HepG2 (cell line): ENCODE measurements at regions not wholly inside any gene's neighbourhood (a gene's known extent, or its start where the extent isn't known, plus 50 kb on each side); places are given as distances from the start of the nearest gene placed in this dataset.

Experiments used
- ATAC-seq: fragments of 200-7000 bp; cut with Tn5 transposase; 3 replicates; pipeline ENCODE4 v1.9.1; 2020; ENCODE audit warnings: mild to moderate bottlenecking, moderate library complexity
- BruUV-seq: library from RNA; stranded (reverse); fragments of 400-500 nt; replicated peaks from 2 replicates; lab custom pipeline; 2021; lab: Mats Ljungman, UMichigan
- CTCF ChIA-PET: fragments of 300-600 bp; formaldehyde crosslinking; extraction: SDS; loops from one replicate; lab custom pipeline; 2021; ENCODE audit warnings: low total read pairs, inconsistent platforms, low intra/inter-chr PET ratio; lab: Yijun Ruan, JAX
- POLR2A ChIA-PET: fragments of 350-600 bp; sonication (Branson Sonifier 250); formaldehyde crosslinking; loops from one replicate; lab custom pipeline; 2020; ENCODE audit warnings: antibody characterized with exemption, inconsistent platforms; lab: Yijun Ruan, JAX
- DNase-seq: peaks from one replicate; pipeline ENCODE4 v3.0.0-alpha.2; 2015; ENCODE audit warnings: low spot score
- FAIRE-seq: peaks from 3 replicates; lab custom pipeline; 2011; peaks lifted over from hg19 to GRCh38; lab: Jason Lieb, UNC
- H2AFZ ChIP-seq: one replicate; pipeline ENCODE4 v1.6.1; 2011; ENCODE audit warnings: low read length, inconsistent platforms
- H3K27ac ChIP-seq: fragments of 300-600 bp; 3 replicates; pipeline ENCODE4 v1.8.0; 2011; ENCODE audit warnings: mixed run types, mild to moderate bottlenecking, mixed read lengths, low read length, inconsistent platforms; ENCODE audit not compliant: insufficient read depth; ENCODE audit errors: extremely low read length
- H3K27me3 ChIP-seq, 2 experiments: fragments of 200-600 bp in 1 of 2; 2 replicates in 1 of 2; 3 replicates in 1 of 2; pipeline versions ENCODE4 v1.6.0 to v1.8.0; 2011; ENCODE audit warnings: low read length in 2 of 2, mild to moderate bottlenecking in 2 of 2, moderate library complexity in 2 of 2, inconsistent platforms in 1 of 2; ENCODE audit not compliant: insufficient read depth in 2 of 2, control insufficient read depth in 1 of 2
- H3K36me3 ChIP-seq, 2 experiments: fragments of 200-600 bp in 1 of 2; replicated peaks in 1 of 2; 2 replicates in 1 of 2; 3 replicates in 1 of 2; pipeline versions ENCODE4 v1.5.1 to v1.8.0; 2011; ENCODE audit warnings: low read length in 2 of 2, inconsistent platforms in 1 of 2; ENCODE audit not compliant: insufficient read depth in 2 of 2, control insufficient read depth in 1 of 2
- H3K4me1 ChIP-seq: 2 replicates; pipeline ENCODE4 v1.5.1; 2012; ENCODE audit warnings: low read length, inconsistent platforms; ENCODE audit not compliant: insufficient read depth
- H3K4me2 ChIP-seq: 2 replicates; pipeline ENCODE4 v1.6.0; 2011; ENCODE audit warnings: low read depth, low read length, inconsistent platforms
- H3K4me3 ChIP-seq, 3 experiments: fragments of 200-600 bp in 1 of 3; sonication (generic), shearing (Covaris generic) in 1 of 3; replicated peaks in 1 of 3; 2 replicates each; pipeline ENCODE4 v1.5.1; 2011 to 2016; ENCODE audit warnings: low read length in 3 of 3, inconsistent platforms in 2 of 3, low read depth in 2 of 3, mild to moderate bottlenecking in 2 of 3, control low read depth in 1 of 3, mixed read lengths in 1 of 3; ENCODE audit not compliant: insufficient read depth in 1 of 3
- H3K79me2 ChIP-seq: one replicate; pipeline ENCODE4 v1.6.1; 2011; ENCODE audit warnings: low read length, inconsistent platforms; ENCODE audit not compliant: insufficient read depth
- H3K9ac ChIP-seq: 2 replicates; pipeline ENCODE4 v1.6.0; 2011; ENCODE audit warnings: mild to moderate bottlenecking, low read depth, low read length, inconsistent platforms; ENCODE audit not compliant: insufficient read depth
- H3K9me3 ChIP-seq: 2 replicates; pipeline ENCODE4 v1.5.1; 2012; ENCODE audit warnings: mild to moderate bottlenecking, low read length
- H4K20me1 ChIP-seq: 2 replicates; pipeline ENCODE4 v1.6.0; 2011; ENCODE audit warnings: inconsistent platforms, mild to moderate bottlenecking, low read length, moderate library complexity; ENCODE audit not compliant: insufficient read depth
- AHR ChIP-seq: IDR thresholded peaks from 2 replicates; pipeline ENCODE4 v1.6.1; 2018; ENCODE audit warnings: missing genetic modification reagents, missing compliant biosample characterization
- EZH2 ChIP-seq: conservative IDR thresholded peaks from 2 replicates; pipeline ENCODE4 v1.6.1; 2012; ENCODE audit warnings: mild to moderate bottlenecking, low read depth, low read length, moderate library complexity
- HIVEP1 ChIP-seq: sonication (generic); formaldehyde crosslinking; IDR thresholded peaks from 2 replicates; pipeline ENCODE4 v1.4.0; 2020; ENCODE audit warnings: mild to moderate bottlenecking, missing genetic modification reagents
- JDP2 ChIP-seq: sonication (generic); formaldehyde crosslinking; IDR thresholded peaks from 2 replicates; pipeline ENCODE4 v1.8.1; 2022; ENCODE audit warnings: missing genetic modification reagents, borderline replicate concordance
- KDM5A ChIP-seq: fragments of 200-600 bp; sonication (generic); IDR thresholded peaks from 2 replicates; pipeline ENCODE4 v1.7.0; 2018; ENCODE audit warnings: antibody characterized with exemption, mild to moderate bottlenecking, low read length, borderline replicate concordance
- KLF13 ChIP-seq: sonication (generic); formaldehyde crosslinking; IDR thresholded peaks from 2 replicates; pipeline ENCODE4 v1.4.0; 2020; ENCODE audit warnings: mild to moderate bottlenecking, missing genetic modification reagents
- MAFF ChIP-seq: IDR thresholded peaks from 2 replicates; pipeline ENCODE4 v1.6.1; 2011; ENCODE audit warnings: low read depth, low read length, improper control_type of control experiment
- RAD21 ChIP-seq: fragments of 450-650 bp; formaldehyde crosslinking; IDR thresholded peaks from 2 replicates; pipeline ENCODE4 v1.5.0; 2020; ENCODE audit warnings: mild to moderate bottlenecking
- SIX1 ChIP-seq: sonication (generic); formaldehyde crosslinking; IDR thresholded peaks from 2 replicates; pipeline ENCODE4 v1.4.0; 2020; ENCODE audit warnings: missing genetic modification reagents, borderline replicate concordance
- SKI ChIP-seq: fragments of 450-650 bp; IDR thresholded peaks from one replicate; pipeline ENCODE4 v1.6.1; 2018; ENCODE audit warnings: mild to moderate bottlenecking; ENCODE audit not compliant: partially characterized antibody
- SMYD3 ChIP-seq: sonication (generic); formaldehyde crosslinking; IDR thresholded peaks from 2 replicates; pipeline ENCODE4 v1.8.1; 2023; ENCODE audit warnings: mild to moderate bottlenecking, missing genetic modification reagents
- SOX5 ChIP-seq: IDR thresholded peaks from 2 replicates; pipeline ENCODE4 v1.6.1; 2016; ENCODE audit warnings: borderline replicate concordance
- TFAP4 ChIP-seq: sonication (generic); IDR thresholded peaks from 2 replicates; pipeline ENCODE4 v1.6.1; 2016; ENCODE audit warnings: low read depth, borderline replicate concordance
- ZFP90 ChIP-seq: sonication (generic); formaldehyde crosslinking; IDR thresholded peaks from 2 replicates; pipeline ENCODE4 v1.8.0; 2022; ENCODE audit warnings: missing genetic modification reagents, mild to moderate bottlenecking, inconsistent platforms, borderline replicate concordance
- ZFY ChIP-seq: sonication (generic); formaldehyde crosslinking; IDR thresholded peaks from 2 replicates; pipeline ENCODE4 v1.4.0; 2020; ENCODE audit warnings: missing genetic modification reagents
- ZKSCAN1 ChIP-seq: fragments of 150-350 bp; IDR thresholded peaks from 2 replicates; pipeline ENCODE4 v1.6.1; 2014; ENCODE audit warnings: low read length
- ZNF121 ChIP-seq: sonication (generic); formaldehyde crosslinking; IDR thresholded peaks from 2 replicates; pipeline ENCODE4 v1.5.0; 2020; ENCODE audit warnings: mild to moderate bottlenecking, missing genetic modification reagents
- ZNF17 ChIP-seq: sonication (generic); formaldehyde crosslinking; IDR thresholded peaks from 2 replicates; pipeline ENCODE4 v1.5.0; 2020; ENCODE audit warnings: mild to moderate bottlenecking, missing genetic modification reagents
- ZNF274 ChIP-seq: sonication (generic); formaldehyde crosslinking; IDR thresholded peaks from 2 replicates; pipeline ENCODE4 v1.5.1; 2020; ENCODE audit warnings: mild to moderate bottlenecking, missing genetic modification reagents
- ZNF367 ChIP-seq: sonication (generic); formaldehyde crosslinking; IDR thresholded peaks from 2 replicates; pipeline ENCODE4 v1.4.0; 2020; ENCODE audit warnings: missing genetic modification reagents, borderline replicate concordance
- WGBS: methylation state at CpG from one replicate; pipeline ENCODE4 v1.1.6; 2017; ENCODE audit warnings: low lambda C conversion rate; 5-methylcytosine and 5-hydroxymethylcytosine counted together
- in situ Hi-C: cut with HindIII; loops from 2 replicates; pipeline ENCODE4 v1.10.0; 2017; ENCODE audit warnings: low pct_unique_long_range_greater_than_20kb; ENCODE audit not compliant: extremely low pct_ligation_motif_present
- intact Hi-C: fragments of 100-400 bp; cut with micrococcal nuclease; formaldehyde crosslinking; loops from one replicate; pipeline ENCODE4 v1.10.0; 2022; ENCODE audit not compliant: unreplicated experiment
- TF ChIP-seq, protein P1 (sequence below): sonication (generic); formaldehyde crosslinking; IDR thresholded peaks from 2 replicates; pipeline ENCODE4 v1.5.0; 2020; ENCODE audit warnings: mild to moderate bottlenecking, missing genetic modification reagents
- TF ChIP-seq, protein P2 (sequence below): IDR thresholded peaks from 2 replicates; pipeline ENCODE4 v1.6.1; 2016; ENCODE audit warnings: missing compliant biosample characterization, missing genetic modification reagents, borderline replicate concordance

DNA sequence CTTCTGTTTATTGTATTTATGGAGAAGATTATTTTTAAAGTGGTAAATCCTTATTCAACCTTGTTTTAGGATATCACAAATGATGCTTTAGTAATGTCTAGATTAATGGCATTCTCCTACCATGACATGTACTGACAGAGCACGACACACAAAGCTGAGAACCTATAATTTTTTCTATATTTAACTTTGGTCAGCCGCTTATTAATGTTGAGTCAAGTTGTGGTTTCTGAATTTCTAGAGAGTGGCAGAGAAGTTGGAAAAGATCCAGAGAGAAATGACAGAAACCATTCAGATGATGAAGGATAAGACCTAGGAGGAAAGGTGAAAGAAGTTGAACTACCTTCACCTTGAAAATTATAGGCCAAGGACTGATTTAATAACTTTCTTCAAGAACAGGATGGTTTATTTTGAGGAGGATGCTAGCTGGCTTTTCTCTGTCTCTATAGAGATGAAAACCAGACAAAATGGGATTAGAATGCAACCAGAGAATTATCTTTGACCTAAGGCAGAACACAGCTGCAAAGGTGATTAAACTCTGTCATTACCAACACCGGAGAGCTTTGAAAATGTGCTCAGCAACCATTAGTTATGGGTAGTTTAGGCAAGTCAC is 62.6 kb upstream of the TSPAN5 start:
- H3K27ac ChIP-seq: no peak overlapping the region
- intact Hi-C loops: no loop called here

DNA sequence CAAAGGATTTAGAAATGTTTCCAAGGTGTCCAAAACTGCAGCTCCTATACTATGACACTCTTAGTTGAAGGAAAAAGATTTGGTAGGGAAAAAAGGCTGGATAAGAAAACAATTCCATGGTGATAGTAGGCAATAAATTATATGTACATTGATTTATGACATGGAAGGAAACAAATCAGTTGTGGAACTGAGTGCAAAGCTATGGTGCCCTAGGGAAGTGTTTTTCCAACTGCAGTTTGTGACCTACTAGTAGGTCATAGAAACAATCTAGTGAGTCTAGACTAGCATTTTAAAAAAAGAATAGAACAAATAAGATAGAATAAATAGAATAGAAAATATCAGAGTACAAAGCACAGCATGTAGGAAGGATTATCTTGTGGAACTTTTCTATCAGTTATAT is 58.4 kb upstream of the TSPAN5 start:
- ChIA-PET CTCF (no interaction called here), POLR2A (no interaction called here)
- Histone ChIP-seq H2AFZ (no peak overlapping the region), H3K27me3 (no peaks in the 10 kb centered on the region), H3K9me3 (no peaks in the 10 kb centered on the region), H3K4me3 (no peak overlapping the region), H3K79me2 (no peaks in the 10 kb centered on the region), H4K20me1 (no peaks in the 10 kb centered on the region), H3K4me2 (no peak overlapping the region), H3K36me3 (no peaks in the 10 kb centered on the region), H3K9ac (no peak overlapping the region), H3K4me1 (no peaks in the 10 kb centered on the region), H3K27ac (no peak overlapping the region)
- FAIRE-seq (no peak), ATAC-seq (no peak), DNase-seq (no peak)
- intact Hi-C loops (no loop called here), in situ Hi-C loops (no loop called here)
- TF ChIP-seq EZH2 (no peak), ZFP90 (no peak), SKI (no peak), TFAP4 (no peak), AHR (CRISPR knock-in tag) (no peak), ZNF367 (CRISPR knock-in tag) (no peak), ZFY (CRISPR knock-in tag) (no peak), ZNF17 (CRISPR knock-in tag) (no peak)
- TF ChIP-seq, protein P1, sequence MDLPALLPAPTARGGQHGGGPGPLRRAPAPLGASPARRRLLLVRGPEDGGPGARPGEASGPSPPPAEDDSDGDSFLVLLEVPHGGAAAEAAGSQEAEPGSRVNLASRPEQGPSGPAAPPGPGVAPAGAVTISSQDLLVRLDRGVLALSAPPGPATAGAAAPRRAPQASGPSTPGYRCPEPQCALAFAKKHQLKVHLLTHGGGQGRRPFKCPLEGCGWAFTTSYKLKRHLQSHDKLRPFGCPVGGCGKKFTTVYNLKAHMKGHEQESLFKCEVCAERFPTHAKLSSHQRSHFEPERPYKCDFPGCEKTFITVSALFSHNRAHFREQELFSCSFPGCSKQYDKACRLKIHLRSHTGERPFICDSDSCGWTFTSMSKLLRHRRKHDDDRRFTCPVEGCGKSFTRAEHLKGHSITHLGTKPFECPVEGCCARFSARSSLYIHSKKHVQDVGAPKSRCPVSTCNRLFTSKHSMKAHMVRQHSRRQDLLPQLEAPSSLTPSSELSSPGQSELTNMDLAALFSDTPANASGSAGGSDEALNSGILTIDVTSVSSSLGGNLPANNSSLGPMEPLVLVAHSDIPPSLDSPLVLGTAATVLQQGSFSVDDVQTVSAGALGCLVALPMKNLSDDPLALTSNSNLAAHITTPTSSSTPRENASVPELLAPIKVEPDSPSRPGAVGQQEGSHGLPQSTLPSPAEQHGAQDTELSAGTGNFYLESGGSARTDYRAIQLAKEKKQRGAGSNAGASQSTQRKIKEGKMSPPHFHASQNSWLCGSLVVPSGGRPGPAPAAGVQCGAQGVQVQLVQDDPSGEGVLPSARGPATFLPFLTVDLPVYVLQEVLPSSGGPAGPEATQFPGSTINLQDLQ (CRISPR knock-in tag): no peak
- TF ChIP-seq, protein P2, sequence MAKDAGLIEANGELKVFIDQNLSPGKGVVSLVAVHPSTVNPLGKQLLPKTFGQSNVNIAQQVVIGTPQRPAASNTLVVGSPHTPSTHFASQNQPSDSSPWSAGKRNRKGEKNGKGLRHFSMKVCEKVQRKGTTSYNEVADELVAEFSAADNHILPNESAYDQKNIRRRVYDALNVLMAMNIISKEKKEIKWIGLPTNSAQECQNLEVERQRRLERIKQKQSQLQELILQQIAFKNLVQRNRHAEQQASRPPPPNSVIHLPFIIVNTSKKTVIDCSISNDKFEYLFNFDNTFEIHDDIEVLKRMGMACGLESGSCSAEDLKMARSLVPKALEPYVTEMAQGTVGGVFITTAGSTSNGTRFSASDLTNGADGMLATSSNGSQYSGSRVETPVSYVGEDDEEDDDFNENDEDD (CRISPR knock-in tag): no peak
- no TSS peak for BruUV-seq

More for the DNA sequence above, 62.6 kb upstream of the TSPAN5 start:
- 0% methylated on average over 3 of the region's 3 CpGs for WGBS
- Histone ChIP-seq H3K4me2 (no peak overlapping the region), H3K4me1 (no peaks in the 10 kb centered on the region), H3K36me3 (no peaks in the 10 kb centered on the region), H3K9ac (no peak overlapping the region), H3K9me3 (no peaks in the 10 kb centered on the region; the same call in 1 of the 2 replicates), H3K79me2 (no peaks in the 10 kb centered on the region), H2AFZ (no peak overlapping the region), H3K27me3 (no peaks in the 10 kb centered on the region), H4K20me1 (no peaks in the 10 kb centered on the region), H3K4me3 (no peak overlapping the region)
- POLR2A ChIA-PET: no interaction called here
- FAIRE-seq (no peak), ATAC-seq (no peak), DNase-seq (no peak)
- TF ChIP-seq KLF13 (CRISPR knock-in tag): no peak
- no peak for TF ChIP-seq SMYD3 (CRISPR knock-in tag)
- no peak for TF ChIP-seq SIX1 (CRISPR knock-in tag)
- TF ChIP-seq HIVEP1: no peak
- TF ChIP-seq ZNF121: no peak
- TF ChIP-seq RAD21 (CRISPR knock-in tag): no peak
- no peak for TF ChIP-seq MAFF
- TF ChIP-seq SOX5: no peak
- no peak for TF ChIP-seq ZKSCAN1
- no peak for TF ChIP-seq KDM5A
- TF ChIP-seq ZNF274: no peak
- TF ChIP-seq JDP2 (CRISPR knock-in tag): no peak
- CTCF ChIA-PET: no interaction called here
- no TSS peak for BruUV-seq
- in situ Hi-C loops: no loop called here
